ENCODE measurements at regions not wholly inside any gene's neighbourhood (a gene's known extent, or its start where the extent isn't known, plus 50 kb on each side); places are given as distances from the start of the nearest gene placed in this dataset.

DNA sequence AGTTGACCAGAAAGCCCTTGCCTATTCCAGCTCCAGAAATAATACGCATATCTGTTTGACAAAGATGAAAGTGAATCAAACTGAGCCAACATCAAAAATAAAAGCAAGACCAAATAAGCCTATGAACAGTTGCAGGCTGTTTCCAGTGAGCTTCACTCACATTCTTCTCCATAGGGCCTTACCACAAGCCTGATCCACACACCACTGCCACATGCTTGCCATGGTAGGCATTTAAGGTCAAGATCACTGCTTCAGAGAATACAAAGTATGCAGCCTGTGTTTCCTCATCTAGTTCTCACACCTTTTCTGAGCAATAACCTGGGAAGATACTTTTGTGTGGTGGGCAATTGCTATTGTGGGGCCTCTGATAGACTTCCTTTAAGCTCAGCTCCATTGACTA is 1060.2 kb downstream of the CDH11 start:
- no TSS peak for BruUV-seq (replicated peaks)
- TF ChIP-seq, protein P1, sequence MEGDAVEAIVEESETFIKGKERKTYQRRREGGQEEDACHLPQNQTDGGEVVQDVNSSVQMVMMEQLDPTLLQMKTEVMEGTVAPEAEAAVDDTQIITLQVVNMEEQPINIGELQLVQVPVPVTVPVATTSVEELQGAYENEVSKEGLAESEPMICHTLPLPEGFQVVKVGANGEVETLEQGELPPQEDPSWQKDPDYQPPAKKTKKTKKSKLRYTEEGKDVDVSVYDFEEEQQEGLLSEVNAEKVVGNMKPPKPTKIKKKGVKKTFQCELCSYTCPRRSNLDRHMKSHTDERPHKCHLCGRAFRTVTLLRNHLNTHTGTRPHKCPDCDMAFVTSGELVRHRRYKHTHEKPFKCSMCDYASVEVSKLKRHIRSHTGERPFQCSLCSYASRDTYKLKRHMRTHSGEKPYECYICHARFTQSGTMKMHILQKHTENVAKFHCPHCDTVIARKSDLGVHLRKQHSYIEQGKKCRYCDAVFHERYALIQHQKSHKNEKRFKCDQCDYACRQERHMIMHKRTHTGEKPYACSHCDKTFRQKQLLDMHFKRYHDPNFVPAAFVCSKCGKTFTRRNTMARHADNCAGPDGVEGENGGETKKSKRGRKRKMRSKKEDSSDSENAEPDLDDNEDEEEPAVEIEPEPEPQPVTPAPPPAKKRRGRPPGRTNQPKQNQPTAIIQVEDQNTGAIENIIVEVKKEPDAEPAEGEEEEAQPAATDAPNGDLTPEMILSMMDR (IDR thresholded peaks at IDR 0.05; ENCODE audit: insufficient read depth in 1 of 2, low read depth in 1 of 2, low read length in 1 of 2, severe bottlenecking in 1 of 2, unreplicated experiment in 1 of 2), result no peak
- Histone ChIP-seq H3K4me3 (ENCODE audit: low read depth, low read length) (no peak overlapping the region), H3K27me3 (replicated peaks; ENCODE audit: control insufficient read depth, insufficient read depth, low read length) (no peaks in the 10 kb centered on the region), H3K4me1 (no peaks in the 10 kb centered on the region), H3K36me3 (ENCODE audit: control insufficient read depth, insufficient read depth, low read length) (no peaks in the 10 kb centered on the region), H3K9me3 (no peaks in the 10 kb centered on the region)
- H3K27ac Mint-ChIP-seq (ENCODE audit: unreplicated experiment), result no peak overlapping the region
- no peak for DNase-seq
- no peaks in the 10 kb centered on the region for H3K4me1 Mint-ChIP-seq (ENCODE audit: low read depth, unreplicated experiment)
- H3K27me3 Mint-ChIP-seq (ENCODE audit: insufficient read depth, unreplicated experiment), result no peaks in the 10 kb centered on the region
- no peaks in the 10 kb centered on the region for H3K36me3 Mint-ChIP-seq (ENCODE audit: insufficient read depth, unreplicated experiment)
- H3K9me3 Mint-ChIP-seq (ENCODE audit: unreplicated experiment), result no peaks in the 10 kb centered on the region
- POLR2A ChIA-PET, result no interaction called here
- intact Hi-C loops (cut with micrococcal nuclease; ENCODE audit: unreplicated experiment), result no loop called here
- CTCF ChIA-PET, result no interaction called here
- no peak overlapping the region for H3K4me3 Mint-ChIP-seq (ENCODE audit: unreplicated experiment)

DNA sequence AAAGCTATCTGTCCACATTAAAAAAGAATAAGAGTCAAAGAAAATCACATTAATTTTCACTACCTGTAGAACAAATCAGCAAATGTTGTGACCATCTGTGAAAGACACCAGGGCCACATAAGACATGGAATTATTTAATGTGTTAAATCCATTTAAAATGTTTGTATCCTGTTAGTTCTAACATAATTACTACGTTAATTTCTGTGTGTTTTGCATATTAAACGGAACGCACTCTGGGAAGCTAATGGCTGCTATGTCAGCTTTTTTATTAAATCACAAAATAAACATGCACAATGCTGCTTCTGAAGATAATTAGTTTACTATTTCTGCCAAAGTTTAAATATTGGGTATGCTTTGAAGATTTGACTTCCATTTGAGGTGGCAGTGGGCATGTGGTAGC is 1061.2 kb downstream of the CDH11 start:
- intact Hi-C loops (cut with micrococcal nuclease; ENCODE audit: unreplicated experiment), result no loop called here
- CTCF ChIA-PET, result no interaction called here
- H3K36me3 ChIP-seq (ENCODE audit: control insufficient read depth, insufficient read depth, low read length), result no peaks in the 10 kb centered on the region
- no peak overlapping the region for H3K4me3 ChIP-seq (ENCODE audit: low read depth, low read length)
- Mint-ChIP-seq H3K27me3 (ENCODE audit: insufficient read depth, unreplicated experiment) (no peaks in the 10 kb centered on the region), H3K4me1 (ENCODE audit: low read depth, unreplicated experiment) (no peaks in the 10 kb centered on the region), H3K9me3 (ENCODE audit: unreplicated experiment) (no peaks in the 10 kb centered on the region), H3K4me3 (ENCODE audit: unreplicated experiment) (no peak overlapping the region), H3K27ac (ENCODE audit: unreplicated experiment) (no peak overlapping the region), H3K36me3 (ENCODE audit: insufficient read depth, unreplicated experiment) (no peaks in the 10 kb centered on the region)
- no peak for DNase-seq
- no TSS peak for BruUV-seq (replicated peaks)
- H3K9me3 ChIP-seq, result no peaks in the 10 kb centered on the region
- TF ChIP-seq, protein P1 (IDR thresholded peaks at IDR 0.05; ENCODE audit: insufficient read depth in 1 of 2, low read depth in 1 of 2, low read length in 1 of 2, severe bottlenecking in 1 of 2, unreplicated experiment in 1 of 2), result no peak
- H3K27me3 ChIP-seq (replicated peaks; ENCODE audit: control insufficient read depth, insufficient read depth, low read length), result no peaks in the 10 kb centered on the region
- POLR2A ChIA-PET, result no interaction called here
- H3K4me1 ChIP-seq, result no peaks in the 10 kb centered on the region

DNA sequence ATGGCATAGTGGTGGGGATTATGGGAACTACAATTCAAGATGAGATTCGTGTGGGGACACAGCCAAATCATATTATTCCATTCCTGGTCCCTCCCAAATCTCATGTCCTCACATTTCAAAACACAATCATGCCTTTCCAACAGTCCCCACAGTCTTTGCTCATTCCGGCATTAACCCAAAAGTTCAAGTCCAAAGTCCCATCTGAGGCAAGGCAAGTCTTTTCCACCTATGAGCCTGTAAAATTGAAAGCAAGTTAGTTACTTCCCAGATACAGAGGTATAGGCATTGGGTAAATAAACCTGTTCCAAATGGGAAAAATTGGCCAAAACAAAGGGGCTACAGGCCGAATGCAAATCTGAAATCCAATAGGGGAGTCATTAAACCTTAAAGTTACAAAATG is 1063.2 kb downstream of the CDH11 start:
- TF ChIP-seq, protein P1 (IDR thresholded peaks at IDR 0.05; ENCODE audit: insufficient read depth in 1 of 2, low read depth in 1 of 2, low read length in 1 of 2, severe bottlenecking in 1 of 2, unreplicated experiment in 1 of 2), result no peak
- Mint-ChIP-seq H3K4me3 (ENCODE audit: unreplicated experiment) (no peak overlapping the region), H3K27me3 (ENCODE audit: insufficient read depth, unreplicated experiment) (no peaks in the 10 kb centered on the region), H3K27ac (ENCODE audit: unreplicated experiment) (no peak overlapping the region), H3K9me3 (ENCODE audit: unreplicated experiment) (no peaks in the 10 kb centered on the region), H3K4me1 (ENCODE audit: low read depth, unreplicated experiment) (no peaks in the 10 kb centered on the region), H3K36me3 (ENCODE audit: insufficient read depth, unreplicated experiment) (no peaks in the 10 kb centered on the region)
- H3K36me3 ChIP-seq (ENCODE audit: control insufficient read depth, insufficient read depth, low read length), result no peaks in the 10 kb centered on the region
- H3K9me3 ChIP-seq, result no peaks in the 10 kb centered on the region
- H3K27me3 ChIP-seq (replicated peaks; ENCODE audit: control insufficient read depth, insufficient read depth, low read length), result no peaks in the 10 kb centered on the region
- intact Hi-C loops (cut with micrococcal nuclease; ENCODE audit: unreplicated experiment), result no loop called here
- BruUV-seq (replicated peaks), result no TSS peak
- ChIA-PET POLR2A (no interaction called here), CTCF (no interaction called here)
- no peak for DNase-seq
- no peak overlapping the region for H3K4me3 ChIP-seq (ENCODE audit: low read depth, low read length)
- no peaks in the 10 kb centered on the region for H3K4me1 ChIP-seq
